HepG2 (cell line): ENCODE measurements at regions not wholly inside any gene's neighbourhood (a gene's known extent, or its start where the extent isn't known, plus 50 kb on each side); places are given as distances from the start of the nearest gene placed in this dataset.

Source experiments
- ASH2L ChIP-seq: fragments of 300-600, 200-600 bp; sonication (generic); IDR thresholded peaks from 2 replicates; pipeline ENCODE4 v1.7.0; 2017; ENCODE audit warnings: low read depth, mild to moderate bottlenecking, moderate library complexity, mixed read lengths, low read length; ENCODE audit not compliant: insufficient read length
- MAX ChIP-seq: IDR thresholded peaks from 2 replicates; pipeline ENCODE4 v1.6.1; 2012; ENCODE audit warnings: inconsistent platforms
- MNT ChIP-seq: fragments of 450-650 bp; IDR thresholded peaks from 2 replicates; pipeline ENCODE4 v1.6.1; 2016
- NR2C2 ChIP-seq: sonication (generic); formaldehyde crosslinking; IDR thresholded peaks from 2 replicates; pipeline ENCODE4 v1.4.0; 2020; ENCODE audit warnings: missing genetic modification reagents, mild to moderate bottlenecking, moderate library complexity, borderline replicate concordance
- SALL2 ChIP-seq: sonication (generic); formaldehyde crosslinking; IDR thresholded peaks from 2 replicates; pipeline ENCODE4 v1.8.1; 2023; ENCODE audit warnings: mild to moderate bottlenecking, missing genetic modification reagents, inconsistent platforms
- SMAD1 ChIP-seq: sonication (generic); formaldehyde crosslinking; IDR thresholded peaks from 2 replicates; pipeline ENCODE4 v1.4.0; 2020; ENCODE audit warnings: missing genetic modification reagents, low read depth, mild to moderate bottlenecking, borderline replicate concordance
- ZNF841 ChIP-seq: sonication (generic); formaldehyde crosslinking; IDR thresholded peaks from 2 replicates; pipeline ENCODE4 v1.8.1; 2023; ENCODE audit warnings: missing genetic modification reagents, borderline replicate concordance
- TF ChIP-seq, protein P1 (sequence below), 2 experiments: fragments of 450-650 bp in 1 of 2; sonication (generic) in 1 of 2; formaldehyde crosslinking in 1 of 2; IDR thresholded peaks; 2 replicates each; pipeline versions ENCODE4 v1.6.1 to v1.8.0; 2016 to 2022; ENCODE audit warnings: antibody characterized with exemption in 1 of 2, mild to moderate bottlenecking in 1 of 2, missing genetic modification reagents in 1 of 2
- TF ChIP-seq, protein P2 (sequence below): sonication (generic); formaldehyde crosslinking; IDR thresholded peaks from 2 replicates; pipeline ENCODE4 v1.8.1; 2023; ENCODE audit warnings: missing genetic modification reagents, mild to moderate bottlenecking, borderline replicate concordance

GRCh38 chr3:153438271-153438670 lies 276.2 kb downstream of the RAP2B start:
- TF ChIP-seq, protein P1, sequence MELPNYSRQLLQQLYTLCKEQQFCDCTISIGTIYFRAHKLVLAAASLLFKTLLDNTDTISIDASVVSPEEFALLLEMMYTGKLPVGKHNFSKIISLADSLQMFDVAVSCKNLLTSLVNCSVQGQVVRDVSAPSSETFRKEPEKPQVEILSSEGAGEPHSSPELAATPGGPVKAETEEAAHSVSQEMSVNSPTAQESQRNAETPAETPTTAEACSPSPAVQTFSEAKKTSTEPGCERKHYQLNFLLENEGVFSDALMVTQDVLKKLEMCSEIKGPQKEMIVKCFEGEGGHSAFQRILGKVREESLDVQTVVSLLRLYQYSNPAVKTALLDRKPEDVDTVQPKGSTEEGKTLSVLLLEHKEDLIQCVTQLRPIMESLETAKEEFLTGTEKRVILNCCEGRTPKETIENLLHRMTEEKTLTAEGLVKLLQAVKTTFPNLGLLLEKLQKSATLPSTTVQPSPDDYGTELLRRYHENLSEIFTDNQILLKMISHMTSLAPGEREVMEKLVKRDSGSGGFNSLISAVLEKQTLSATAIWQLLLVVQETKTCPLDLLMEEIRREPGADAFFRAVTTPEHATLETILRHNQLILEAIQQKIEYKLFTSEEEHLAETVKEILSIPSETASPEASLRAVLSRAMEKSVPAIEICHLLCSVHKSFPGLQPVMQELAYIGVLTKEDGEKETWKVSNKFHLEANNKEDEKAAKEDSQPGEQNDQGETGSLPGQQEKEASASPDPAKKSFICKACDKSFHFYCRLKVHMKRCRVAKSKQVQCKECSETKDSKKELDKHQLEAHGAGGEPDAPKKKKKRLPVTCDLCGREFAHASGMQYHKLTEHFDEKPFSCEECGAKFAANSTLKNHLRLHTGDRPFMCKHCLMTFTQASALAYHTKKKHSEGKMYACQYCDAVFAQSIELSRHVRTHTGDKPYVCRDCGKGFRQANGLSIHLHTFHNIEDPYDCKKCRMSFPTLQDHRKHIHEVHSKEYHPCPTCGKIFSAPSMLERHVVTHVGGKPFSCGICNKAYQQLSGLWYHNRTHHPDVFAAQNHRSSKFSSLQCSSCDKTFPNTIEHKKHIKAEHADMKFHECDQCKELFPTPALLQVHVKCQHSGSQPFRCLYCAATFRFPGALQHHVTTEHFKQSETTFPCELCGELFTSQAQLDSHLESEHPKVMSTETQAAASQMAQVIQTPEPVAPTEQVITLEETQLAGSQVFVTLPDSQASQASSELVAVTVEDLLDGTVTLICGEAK (IDR thresholded peaks at IDR 0.05): no peak
- TF ChIP-seq, protein P1 (CRISPR knock-in tag; IDR thresholded peaks at IDR 0.05): no peak
- TF ChIP-seq MAX (no peak), MNT (no peak), SMAD1 (CRISPR knock-in tag) (no peak), NR2C2 (CRISPR knock-in tag) (no peak), ZNF841 (no peak), ASH2L (no peak), SALL2 (CRISPR knock-in tag) (no peak)
- TF ChIP-seq, protein P2, sequence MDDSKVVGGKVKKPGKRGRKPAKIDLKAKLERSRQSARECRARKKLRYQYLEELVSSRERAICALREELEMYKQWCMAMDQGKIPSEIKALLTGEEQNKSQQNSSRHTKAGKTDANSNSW (CRISPR knock-in tag): no peak
